Thyroid gland (tissue), 4 donors: ENCODE measurements at regions not wholly inside any gene's neighbourhood (a gene's known extent, or its start where the extent isn't known, plus 50 kb on each side); places are given as distances from the start of the nearest gene placed in this dataset.

Experiments used
- CTCF ChIP-seq, 6 experiments: fragments of 200-600 bp in 3 of 6; fragments of 450-650 bp in 3 of 6; sonication (generic) in 3 of 6; IDR thresholded peaks; one replicate each; pipeline ENCODE4 v1.5.1; 2016 to 2019; ENCODE audit warnings: antibody characterized with exemption in 6 of 6, mild to moderate bottlenecking in 2 of 6, inconsistent platforms in 1 of 6, moderate library complexity in 1 of 6
- POLR2A ChIP-seq, 2 donors: fragments of 450-650 bp; IDR thresholded peaks; one replicate each; pipeline ENCODE4 v1.6.1; 2017; ENCODE audit warnings: antibody characterized with exemption in 2 of 2, mild to moderate bottlenecking in 2 of 2, moderate library complexity in 1 of 2

GRCh38 chr11:19510468-19510867 is 202.2 kb upstream of the NAV2 start:
- TF ChIP-seq CTCF (IDR thresholded peaks at IDR 0.05) (no peak), POLR2A (IDR thresholded peaks at IDR 0.05) (no peak)
